Activated T-cell treated with anti-CD3 and anti-CD28 coated beads, Interleukin-2, amount 50 U/mL, for 72 hours (primary cell): ENCODE measurements at regions not wholly inside any gene's neighbourhood (a gene's known extent, or its start where the extent isn't known, plus 50 kb on each side); places are given as distances from the start of the nearest gene placed in this dataset.

Source experiments
- ATAC-seq, 2 donors: fragments of 150-1000 bp; cut with Tn5 transposase; replicated peaks in 1 of 2; 2 replicates each; pipeline ENCODE4 v1.10.0; 2021; ENCODE audit warnings: moderate library complexity in 2 of 2, mild to moderate bottlenecking in 1 of 2
- DNase-seq, 2 donors: peaks; one replicate each; pipeline ENCODE4 v3.0.0; 2021 to 2022; ENCODE audit warnings: mixed read lengths in 1 of 2
- H3K27ac Mint-ChIP-seq: one replicate; pipeline ENCODE4 v1.8.0; 2022; ENCODE audit warnings: mild to moderate bottlenecking, moderate library complexity, mixed read lengths
- H3K27me3 Mint-ChIP-seq: one replicate; pipeline ENCODE4 v1.8.0; 2022; ENCODE audit warnings: low read depth, mixed read lengths
- H3K36me3 Mint-ChIP-seq, 2 donors: one replicate each; pipeline ENCODE4 v1.8.0; 2022; ENCODE audit warnings: mixed read lengths in 2 of 2, mild to moderate bottlenecking in 1 of 2; ENCODE audit not compliant: insufficient read depth in 2 of 2
- H3K4me1 Mint-ChIP-seq: one replicate; pipeline ENCODE4 v1.8.0; 2022; ENCODE audit warnings: low read depth, mixed read lengths
- H3K4me3 Mint-ChIP-seq, 2 donors: one replicate each; pipeline ENCODE4 v1.8.0; 2022; ENCODE audit warnings: mild to moderate bottlenecking in 2 of 2, mixed read lengths in 2 of 2, moderate library complexity in 2 of 2
- H3K9me3 Mint-ChIP-seq, 2 donors: one replicate each; pipeline ENCODE4 v1.8.0; 2022; ENCODE audit warnings: mixed read lengths in 2 of 2

DNA sequence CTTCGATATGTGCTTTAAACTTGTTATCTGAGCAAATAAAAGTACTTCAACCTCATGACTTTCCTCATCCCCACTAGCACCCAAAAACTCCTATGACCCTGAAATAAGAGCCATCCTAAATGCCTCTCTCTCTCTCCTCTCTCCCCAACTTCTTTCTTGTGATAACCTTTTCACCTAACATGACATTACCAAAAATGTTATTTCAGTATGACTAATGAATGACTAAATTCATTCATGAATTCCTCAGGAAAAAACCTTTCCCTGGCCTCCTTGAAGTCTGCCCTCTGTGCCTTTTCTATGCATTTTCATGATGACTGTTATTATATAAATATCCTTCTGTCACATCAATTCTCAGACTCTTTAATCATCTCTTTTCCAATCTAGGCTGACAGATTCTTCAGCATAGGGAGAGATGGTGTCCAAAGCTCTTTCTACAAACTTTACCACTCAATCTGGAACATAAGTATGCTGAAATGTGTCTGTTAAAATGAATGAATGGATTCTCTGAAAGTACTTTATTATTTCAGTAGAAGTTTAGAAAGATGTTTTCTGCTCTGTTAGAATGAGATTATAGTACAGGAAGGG lies 114.3 kb upstream of the GGTLC1 start:
- ATAC-seq, result no peak
- H3K27ac Mint-ChIP-seq, result peak overlapping the region; percentile 7
- H3K4me1 Mint-ChIP-seq, result peaks cover 31% of the 10 kb centered on the region

DNA sequence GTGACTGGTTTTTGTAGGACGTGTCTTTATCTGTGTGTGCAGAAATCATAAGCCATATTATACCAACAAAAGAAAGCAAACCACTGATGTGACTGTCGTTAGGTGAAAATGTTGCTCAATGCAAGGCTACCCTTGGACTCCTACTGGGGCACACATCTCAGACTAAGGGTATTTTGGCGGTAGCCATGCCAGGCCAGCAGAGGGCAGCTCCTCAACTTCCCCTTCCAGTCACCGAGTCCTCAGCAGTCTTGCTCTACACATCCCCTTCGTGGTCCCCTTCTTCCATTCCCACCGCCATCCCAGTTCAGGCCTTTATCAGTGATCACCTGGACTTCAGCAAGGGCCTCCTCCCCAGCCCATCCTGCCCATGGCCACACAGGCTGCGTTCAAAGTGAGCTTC lies 113.7 kb upstream of the GGTLC1 start:
- H3K9me3 Mint-ChIP-seq, result no peaks in the 10 kb centered on the region
- no peak overlapping the region for H3K27ac Mint-ChIP-seq
- peaks cover 31% of the 10 kb centered on the region for H3K4me1 Mint-ChIP-seq
- H3K36me3 Mint-ChIP-seq, result no peaks in the 10 kb centered on the region
- peaks cover 1% of the 10 kb centered on the region for H3K27me3 Mint-ChIP-seq
- ATAC-seq (peak in 1 of 2 donors; percentile 39), DNase-seq (peak; percentile 32 to 41)
- peak overlapping the region; percentile 10 to 17 for H3K4me3 Mint-ChIP-seq

More for the DNA sequence above, 114.3 kb upstream of the GGTLC1 start:
- H3K4me3 Mint-ChIP-seq, result peak overlapping the region; percentile 10 to 17
- H3K9me3 Mint-ChIP-seq, result no peaks in the 10 kb centered on the region
- no peak for DNase-seq
- no peaks in the 10 kb centered on the region for H3K27me3 Mint-ChIP-seq
- H3K36me3 Mint-ChIP-seq, result no peaks in the 10 kb centered on the region

DNA sequence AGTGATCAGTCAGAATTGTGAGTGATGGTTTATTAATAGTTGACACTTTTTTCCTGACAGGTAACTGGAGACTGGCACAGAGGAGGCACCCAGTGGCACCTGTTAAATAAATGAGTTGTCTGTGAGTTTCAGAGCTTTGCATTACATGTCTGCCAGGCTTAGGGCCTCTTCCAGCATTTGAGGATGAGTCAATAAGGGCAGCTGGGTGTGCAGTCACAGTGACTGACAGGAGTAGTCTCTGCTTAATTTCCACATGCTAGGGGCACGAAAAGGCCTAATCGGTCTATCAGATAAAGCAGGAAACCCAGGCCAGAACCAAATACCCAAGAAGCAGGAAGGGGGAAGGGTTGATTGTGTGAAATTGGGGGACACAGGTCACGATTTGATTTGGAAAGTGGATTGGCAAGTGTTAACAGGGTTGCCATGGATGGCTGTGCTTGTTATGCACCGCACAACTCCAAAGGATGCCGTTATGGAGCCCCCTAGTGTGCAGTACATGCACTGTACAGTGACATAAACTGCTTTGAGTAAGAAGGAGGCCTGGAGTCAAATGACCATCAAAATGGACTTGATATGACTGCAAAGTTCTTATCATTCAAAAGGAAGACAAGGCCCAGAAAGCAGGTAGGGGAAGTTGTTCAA lies 111.9 kb upstream of the GGTLC1 start:
- Mint-ChIP-seq H3K4me3 (peak overlapping the region; percentile 3 to 26), H3K9me3 (no peaks in the 10 kb centered on the region), H3K36me3 (no peaks in the 10 kb centered on the region), H3K4me1 (peaks cover 31% of the 10 kb centered on the region), H3K27me3 (peaks cover 6% of the 10 kb centered on the region), H3K27ac (no peak overlapping the region)
- peak; percentile 93 for ATAC-seq
- DNase-seq, result peak; percentile 66

DNA sequence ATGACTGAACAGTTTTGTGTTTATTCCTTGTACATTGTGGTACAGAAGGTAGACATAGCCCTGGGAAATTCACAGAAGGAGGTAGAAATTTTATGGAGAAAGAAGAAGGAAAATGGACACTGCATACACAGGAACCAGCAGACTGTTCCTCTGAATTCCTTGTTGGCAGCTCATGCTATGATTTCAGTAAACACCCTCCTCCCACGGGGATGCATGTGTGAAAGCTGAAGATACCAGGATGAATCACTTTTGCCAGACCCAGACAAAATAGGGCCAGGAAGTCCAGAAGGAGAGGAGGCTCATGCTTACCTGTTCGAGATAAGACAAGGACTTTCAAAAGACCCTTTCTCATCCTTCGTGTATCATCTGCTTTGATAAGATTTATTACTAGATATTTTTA lies 110.3 kb upstream of the GGTLC1 start:
- ATAC-seq (no peak), DNase-seq (no peak)
- Mint-ChIP-seq H3K4me3 (no peak overlapping the region), H3K27ac (no peak overlapping the region), H3K27me3 (peaks cover 6% of the 10 kb centered on the region), H3K36me3 (no peaks in the 10 kb centered on the region), H3K4me1 (peaks cover 31% of the 10 kb centered on the region), H3K9me3 (no peaks in the 10 kb centered on the region)

DNA sequence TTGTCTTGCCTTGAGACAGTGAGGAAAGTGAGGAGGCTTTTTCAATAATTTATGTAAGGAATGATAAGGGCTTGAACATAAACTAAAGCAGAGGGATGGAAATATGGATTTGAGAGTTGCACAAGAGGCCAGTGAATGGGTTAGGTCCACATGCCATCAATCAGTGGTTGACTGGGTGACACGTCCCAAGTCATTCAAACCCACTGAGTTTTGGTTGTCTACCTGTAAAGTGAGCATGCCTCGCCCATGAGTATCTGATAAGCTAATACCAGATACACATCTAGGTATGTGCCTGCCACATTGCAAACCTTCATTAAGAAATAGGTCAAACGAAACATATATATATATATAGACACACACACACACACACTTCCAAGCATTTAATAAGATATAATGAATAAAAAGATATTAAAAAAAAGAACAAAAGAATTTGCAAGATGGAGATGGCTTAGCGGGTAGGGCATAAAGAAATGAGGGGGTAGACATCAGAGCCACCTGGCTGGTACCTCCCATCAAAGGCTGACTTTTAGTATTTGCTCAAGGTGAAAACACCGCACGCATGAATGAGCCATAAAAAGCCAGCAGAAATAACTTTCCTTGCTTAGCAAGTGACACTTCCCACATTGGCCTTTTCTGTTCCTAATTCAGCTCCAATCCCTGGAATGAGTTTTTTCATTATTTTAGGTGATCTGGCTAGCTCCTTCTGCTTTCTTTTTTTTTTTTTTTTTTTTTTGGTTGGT lies 109.1 kb upstream of the GGTLC1 start:
- ATAC-seq (no peak), DNase-seq (no peak)
- Mint-ChIP-seq H3K4me3 (no peak overlapping the region), H3K27ac (no peak overlapping the region), H3K27me3 (peaks cover 6% of the 10 kb centered on the region), H3K4me1 (peaks cover 26% of the 10 kb centered on the region), H3K9me3 (no peaks in the 10 kb centered on the region), H3K36me3 (no peaks in the 10 kb centered on the region)

DNA sequence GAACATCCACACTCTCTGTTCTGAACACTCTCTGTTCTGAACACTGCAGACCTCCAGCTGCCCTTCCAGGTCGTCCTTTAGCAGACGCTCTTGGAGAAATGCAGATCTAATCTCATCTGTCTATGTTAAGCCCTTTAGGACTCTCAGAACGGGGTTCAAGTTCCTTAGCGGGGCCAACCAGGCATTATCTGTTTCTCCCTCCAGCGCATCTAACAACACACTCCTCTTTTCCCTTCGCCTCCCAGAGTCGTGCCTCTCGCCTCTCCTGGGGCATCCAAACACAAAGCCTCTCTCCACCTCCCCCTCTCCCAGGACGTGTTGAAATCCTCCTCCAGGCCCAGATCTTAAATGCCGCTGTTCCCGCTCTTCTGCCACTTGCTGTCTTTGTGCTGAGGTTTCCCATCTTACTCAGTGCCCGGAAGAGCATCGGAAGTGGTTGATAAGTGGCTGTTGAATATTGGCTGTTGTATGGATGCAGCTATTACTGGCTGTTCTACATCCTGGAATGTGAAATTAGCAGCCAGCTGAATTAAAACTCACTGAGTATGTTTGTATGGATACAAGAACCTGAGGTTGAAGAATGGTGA lies 108.4 kb upstream of the GGTLC1 start:
- Mint-ChIP-seq H3K4me3 (no peak overlapping the region), H3K4me1 (peaks cover 19% of the 10 kb centered on the region), H3K9me3 (no peaks in the 10 kb centered on the region), H3K27ac (no peak overlapping the region), H3K36me3 (no peaks in the 10 kb centered on the region), H3K27me3 (peaks cover 6% of the 10 kb centered on the region)
- ATAC-seq (no peak), DNase-seq (no peak)

DNA sequence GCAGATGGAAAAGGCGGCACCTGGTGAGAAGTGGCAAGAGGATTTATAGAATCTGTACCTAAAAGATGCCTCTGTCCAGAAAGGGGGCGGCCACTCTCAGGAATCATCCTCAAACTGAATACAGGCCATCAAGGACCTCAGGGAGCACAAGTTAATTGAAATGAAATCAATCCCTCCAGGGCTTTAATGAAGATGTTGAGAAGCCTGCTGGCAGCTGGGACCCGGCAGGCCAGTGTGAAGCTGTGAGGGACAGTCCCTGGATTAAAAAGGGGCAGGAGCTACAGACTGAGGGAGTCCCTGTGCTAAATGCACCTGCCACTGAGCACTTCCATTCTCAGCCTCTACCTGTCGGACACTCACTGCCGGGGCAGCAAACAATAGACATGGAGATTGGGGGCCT lies 107.7 kb upstream of the GGTLC1 start:
- Mint-ChIP-seq H3K4me1 (peaks cover 16% of the 10 kb centered on the region), H3K27ac (no peak overlapping the region), H3K36me3 (no peaks in the 10 kb centered on the region), H3K27me3 (peaks cover 6% of the 10 kb centered on the region), H3K4me3 (no peak overlapping the region), H3K9me3 (no peaks in the 10 kb centered on the region)
- ATAC-seq (no peak), DNase-seq (no peak)

DNA sequence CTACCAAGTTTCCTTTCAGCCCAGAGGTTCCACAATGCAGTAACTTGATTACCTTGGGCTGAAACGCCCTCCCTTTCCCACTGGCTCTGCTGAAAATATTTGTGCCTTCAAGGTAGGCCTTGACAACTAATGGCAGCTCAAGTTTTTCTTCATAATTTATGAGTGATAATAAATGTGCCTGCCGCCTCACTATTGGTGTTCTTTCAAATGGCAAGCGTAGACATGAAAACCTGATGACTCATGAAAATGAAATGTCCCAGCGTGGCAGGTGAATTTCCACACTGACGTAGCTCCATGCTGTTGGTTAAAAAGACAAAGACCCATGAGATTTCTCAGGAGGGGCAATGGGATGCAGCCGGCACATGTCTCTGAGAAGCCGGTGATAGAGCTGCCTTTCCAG lies 107.2 kb upstream of the GGTLC1 start:
- no peak overlapping the region for H3K27ac Mint-ChIP-seq
- no peak overlapping the region for H3K4me3 Mint-ChIP-seq
- no peaks in the 10 kb centered on the region for H3K36me3 Mint-ChIP-seq
- ATAC-seq, result no peak
- H3K4me1 Mint-ChIP-seq, result peaks cover 16% of the 10 kb centered on the region
- no peak for DNase-seq
- no peaks in the 10 kb centered on the region for H3K9me3 Mint-ChIP-seq
- peaks cover 6% of the 10 kb centered on the region for H3K27me3 Mint-ChIP-seq

DNA sequence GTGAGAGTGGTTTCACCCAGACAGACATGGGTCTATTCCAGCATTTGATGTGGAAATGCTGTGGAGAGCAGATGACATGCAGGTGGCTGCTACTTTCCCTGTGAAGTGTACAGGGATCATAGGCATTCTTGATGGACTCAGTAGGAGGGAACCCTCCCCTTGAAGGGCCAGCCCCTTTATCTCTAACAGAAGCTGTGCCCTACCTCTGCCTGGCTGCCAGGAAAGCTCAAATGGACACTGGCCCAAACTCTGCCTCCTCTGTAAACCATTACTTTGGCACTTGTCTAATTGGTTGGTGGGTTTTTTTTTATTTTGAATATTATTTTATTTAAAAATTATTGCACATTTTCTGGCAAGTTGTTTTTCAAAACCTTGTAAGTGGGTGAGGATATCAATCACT lies 106.7 kb upstream of the GGTLC1 start:
- Mint-ChIP-seq H3K4me1 (peaks cover 11% of the 10 kb centered on the region), H3K9me3 (no peaks in the 10 kb centered on the region), H3K27me3 (peaks cover 6% of the 10 kb centered on the region), H3K36me3 (no peaks in the 10 kb centered on the region), H3K27ac (no peak overlapping the region), H3K4me3 (no peak overlapping the region)
- no peak for ATAC-seq
- no peak for DNase-seq

DNA sequence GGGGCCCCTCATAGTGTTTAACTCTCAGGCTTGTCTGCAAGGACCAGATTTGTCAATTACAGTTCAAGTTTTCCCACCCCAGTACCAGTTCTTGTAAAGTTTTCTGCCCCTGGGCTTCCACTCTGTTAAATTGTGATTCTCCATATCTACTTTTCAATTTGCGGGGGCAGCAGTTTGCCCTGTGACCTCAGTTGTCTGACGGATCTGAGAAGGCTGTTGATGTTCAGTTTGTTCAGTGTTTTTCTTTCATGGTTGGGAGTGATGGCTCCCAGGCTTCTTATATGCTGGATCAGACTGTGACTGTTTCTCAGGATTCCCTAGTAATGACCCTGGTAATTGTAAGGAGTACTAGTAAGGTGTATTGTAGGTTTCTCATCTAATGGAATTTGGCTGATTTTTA lies 101.0 kb upstream of the GGTLC1 start:
- Mint-ChIP-seq H3K36me3 (no peaks in the 10 kb centered on the region), H3K4me3 (no peak overlapping the region), H3K4me1 (no peaks in the 10 kb centered on the region), H3K27ac (no peak overlapping the region), H3K27me3 (no peaks in the 10 kb centered on the region), H3K9me3 (no peaks in the 10 kb centered on the region)
- DNase-seq (no peak), ATAC-seq (no peak)

DNA sequence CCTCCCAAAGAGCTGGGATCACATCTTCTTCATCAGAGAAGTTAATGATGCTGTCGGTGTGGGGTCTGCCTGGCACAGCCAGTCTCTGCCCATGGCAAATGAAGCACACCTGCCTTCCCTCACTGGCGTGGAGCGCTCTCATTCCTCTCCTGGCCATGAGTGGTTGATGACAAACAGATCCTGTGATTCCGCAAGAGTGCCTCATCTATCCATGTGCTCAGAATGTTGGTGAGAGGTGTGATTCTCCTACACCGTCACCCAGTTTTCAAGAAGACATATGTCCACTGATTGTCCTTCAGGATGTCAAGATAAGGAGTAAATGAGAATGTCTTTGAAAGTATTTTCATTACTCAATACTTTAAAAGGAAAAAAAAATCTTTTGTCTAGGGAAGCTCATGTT lies 97.5 kb upstream of the GGTLC1 start:
- Mint-ChIP-seq H3K36me3 (no peaks in the 10 kb centered on the region), H3K9me3 (no peaks in the 10 kb centered on the region), H3K27ac (no peak overlapping the region), H3K4me3 (no peak overlapping the region), H3K4me1 (no peaks in the 10 kb centered on the region), H3K27me3 (peaks cover 4% of the 10 kb centered on the region)
- ATAC-seq (no peak), DNase-seq (no peak)

DNA sequence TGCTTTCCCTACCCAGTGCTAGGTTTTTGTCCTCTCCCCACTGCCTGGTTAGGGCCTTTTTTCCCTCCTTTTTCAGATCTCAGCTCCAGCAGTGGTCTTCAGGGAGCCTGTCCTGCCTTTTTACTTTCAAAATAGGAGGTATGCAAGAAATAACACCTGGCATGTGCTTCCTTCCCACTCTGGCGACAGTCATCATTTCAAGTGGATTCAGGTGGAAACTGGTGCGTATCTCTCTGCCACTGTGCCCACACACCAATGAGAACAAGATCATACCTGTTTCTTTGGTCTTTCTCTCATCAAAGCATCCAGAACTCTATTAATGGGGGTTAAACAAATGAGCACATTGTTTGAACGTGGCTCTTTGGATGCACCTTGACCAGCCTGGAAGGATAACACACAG lies 95.7 kb upstream of the GGTLC1 start:
- H3K27ac Mint-ChIP-seq, result no peak overlapping the region
- no peak for DNase-seq
- H3K4me3 Mint-ChIP-seq, result no peak overlapping the region
- no peak for ATAC-seq
- H3K36me3 Mint-ChIP-seq, result no peaks in the 10 kb centered on the region
- H3K4me1 Mint-ChIP-seq, result no peaks in the 10 kb centered on the region
- H3K27me3 Mint-ChIP-seq, result peaks cover 4% of the 10 kb centered on the region
- no peaks in the 10 kb centered on the region for H3K9me3 Mint-ChIP-seq

DNA sequence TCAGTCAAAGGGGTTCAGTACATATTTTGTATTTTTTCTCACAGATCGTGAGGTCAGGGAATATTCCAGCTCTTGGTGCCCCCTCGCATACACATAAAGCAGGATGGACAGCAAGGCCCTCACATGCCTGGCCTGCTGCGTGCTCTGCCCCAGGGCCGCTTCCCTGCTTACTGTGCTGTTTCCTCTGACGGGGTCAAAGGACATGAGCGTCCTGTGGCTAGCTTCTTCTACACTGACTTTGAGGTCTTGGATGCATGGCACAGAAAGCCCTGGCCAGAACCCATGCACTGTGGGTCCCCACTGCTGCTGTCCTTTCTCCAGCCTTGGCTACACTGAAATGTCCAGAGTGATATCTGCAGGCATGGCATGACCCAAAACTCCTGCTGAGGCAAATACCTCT lies 92.5 kb upstream of the GGTLC1 start:
- H3K4me1 Mint-ChIP-seq, result no peaks in the 10 kb centered on the region
- H3K27ac Mint-ChIP-seq, result no peak overlapping the region
- H3K27me3 Mint-ChIP-seq, result peaks cover 4% of the 10 kb centered on the region
- H3K9me3 Mint-ChIP-seq, result no peaks in the 10 kb centered on the region
- no peak for ATAC-seq
- no peak for DNase-seq
- H3K4me3 Mint-ChIP-seq, result no peak overlapping the region
- H3K36me3 Mint-ChIP-seq, result no peaks in the 10 kb centered on the region
